ENCODE measurements at regions not wholly inside any gene's neighbourhood (a gene's known extent, or its start where the extent isn't known, plus 50 kb on each side); places are given as distances from the start of the nearest gene placed in this dataset.

DNA sequence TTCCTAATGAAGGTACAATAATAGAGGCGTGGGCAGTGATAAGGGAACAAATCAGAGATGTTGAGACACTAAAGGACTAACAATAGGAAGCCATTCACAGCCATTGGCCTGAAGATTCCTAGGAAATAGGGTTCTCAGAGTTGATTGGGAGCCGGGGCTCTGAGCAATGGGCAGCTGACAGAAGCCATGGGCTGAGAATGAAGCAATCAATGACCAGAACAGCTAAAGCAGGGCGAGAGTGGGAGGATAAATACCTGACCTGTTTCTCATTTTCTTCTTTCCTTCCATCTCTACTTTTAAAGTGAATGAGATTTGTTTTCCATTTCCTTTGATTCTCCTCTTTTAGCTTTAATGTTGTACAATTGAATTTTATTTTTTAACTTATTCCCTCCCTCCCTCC lies 774.7 kb upstream of the ADGRL4 start:
- Mint-ChIP-seq H3K9me3 (peaks cover 9% of the 10 kb centered on the region), H3K27ac (no peak overlapping the region), H3K36me3 (ENCODE audit: low read depth) (no peaks in the 10 kb centered on the region), H3K27me3 (ENCODE audit: low read depth) (no peaks in the 10 kb centered on the region), H3K4me3 (ENCODE audit: low read depth) (no peak overlapping the region), H3K4me1 (ENCODE audit: low read depth) (no peaks in the 10 kb centered on the region)
- no peak for DNase-seq (ENCODE audit: low spot score)
- intact Hi-C loops (cut with micrococcal nuclease) = no loop called here

GRCh38 chr1:79777481-79778219 lies 771.1 kb upstream of the ADGRL4 start:
- Mint-ChIP-seq H3K27ac (no peak overlapping the region), H3K27me3 (ENCODE audit: low read depth) (no peaks in the 10 kb centered on the region), H3K4me1 (ENCODE audit: low read depth) (no peaks in the 10 kb centered on the region), H3K4me3 (ENCODE audit: low read depth) (no peak overlapping the region), H3K9me3 (peaks cover 4% of the 10 kb centered on the region), H3K36me3 (ENCODE audit: low read depth) (no peaks in the 10 kb centered on the region)
- DNase-seq (ENCODE audit: low spot score) = no peak
- intact Hi-C loops (cut with micrococcal nuclease) = no loop called here

GRCh38 chr1:79775402-79775801 lies 768.9 kb upstream of the ADGRL4 start:
- no peak for DNase-seq (ENCODE audit: low spot score)
- Mint-ChIP-seq H3K9me3 (peaks cover 4% of the 10 kb centered on the region), H3K27ac (no peak overlapping the region), H3K4me3 (ENCODE audit: low read depth) (no peak overlapping the region), H3K27me3 (ENCODE audit: low read depth) (no peaks in the 10 kb centered on the region), H3K4me1 (ENCODE audit: low read depth) (no peaks in the 10 kb centered on the region), H3K36me3 (ENCODE audit: low read depth) (no peaks in the 10 kb centered on the region)
- intact Hi-C loops (cut with micrococcal nuclease) = no loop called here

- intact Hi-C loops (cut with micrococcal nuclease) = no loop called here
- Mint-ChIP-seq H3K27ac (no peak overlapping the region), H3K4me3 (ENCODE audit: low read depth) (no peak overlapping the region), H3K27me3 (ENCODE audit: low read depth) (no peaks in the 10 kb centered on the region), H3K36me3 (ENCODE audit: low read depth) (no peaks in the 10 kb centered on the region), H3K9me3 (peaks cover 15% of the 10 kb centered on the region), H3K4me1 (ENCODE audit: low read depth) (no peaks in the 10 kb centered on the region)
- no peak for DNase-seq (ENCODE audit: low spot score)
These were observed 766.9 kb upstream of the ADGRL4 start for GRCh38 chr1:79773385-79773784.

DNA sequence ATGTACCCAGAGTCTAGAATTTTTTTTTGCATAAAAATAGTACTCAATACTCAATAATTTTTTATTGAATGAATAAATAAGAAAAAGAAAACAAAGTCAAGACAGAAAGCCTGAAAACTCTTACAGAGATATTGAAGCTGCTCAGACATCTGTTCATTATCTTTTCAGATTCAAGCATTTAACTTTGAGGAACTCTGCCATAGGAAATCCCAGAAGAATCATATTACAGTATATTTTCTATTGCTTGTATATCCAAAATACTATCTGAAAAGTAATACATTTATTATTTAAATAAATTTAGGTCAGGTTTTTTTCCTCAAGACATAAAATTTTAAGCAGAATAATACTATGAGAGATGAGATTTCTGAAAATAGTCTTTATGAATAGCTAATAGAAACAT lies 755.9 kb upstream of the ADGRL4 start:
- Mint-ChIP-seq H3K4me1 (ENCODE audit: low read depth) (no peaks in the 10 kb centered on the region), H3K9me3 (peaks cover 22% of the 10 kb centered on the region), H3K27ac (no peak overlapping the region), H3K36me3 (ENCODE audit: low read depth) (no peaks in the 10 kb centered on the region), H3K27me3 (ENCODE audit: low read depth) (no peaks in the 10 kb centered on the region), H3K4me3 (ENCODE audit: low read depth) (no peak overlapping the region)
- DNase-seq (ENCODE audit: low spot score) = no peak
- intact Hi-C loops (cut with micrococcal nuclease) = no loop called here

- DNase-seq (ENCODE audit: low spot score) = no peak
- Mint-ChIP-seq H3K9me3 (peaks cover 29% of the 10 kb centered on the region), H3K36me3 (ENCODE audit: low read depth) (no peaks in the 10 kb centered on the region), H3K4me3 (ENCODE audit: low read depth) (no peak overlapping the region), H3K4me1 (ENCODE audit: low read depth) (no peaks in the 10 kb centered on the region), H3K27me3 (ENCODE audit: low read depth) (no peaks in the 10 kb centered on the region), H3K27ac (no peak overlapping the region)
- intact Hi-C loops (cut with micrococcal nuclease) = no loop called here
These were observed 754.0 kb upstream of the ADGRL4 start for GRCh38 chr1:79760531-79760930.

DNA sequence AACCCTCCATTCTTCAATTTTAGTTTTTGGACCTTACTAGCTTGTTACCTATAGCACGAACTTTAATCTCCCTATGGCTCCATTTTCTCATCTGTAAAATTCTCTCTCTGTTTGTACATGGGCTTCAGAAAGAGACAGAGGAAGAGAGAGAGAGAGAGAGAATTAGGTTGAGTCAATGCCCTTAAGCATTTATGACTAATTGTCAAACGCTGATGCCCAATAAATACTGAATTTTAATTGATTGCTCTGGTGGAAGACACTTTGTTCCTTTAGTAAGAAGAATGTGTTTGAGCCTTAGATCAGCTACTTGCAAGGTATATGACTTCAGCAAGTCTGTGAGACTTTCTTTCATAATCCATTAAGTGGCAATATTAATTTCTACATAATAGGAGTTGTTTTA lies 743.1 kb upstream of the ADGRL4 start:
- Mint-ChIP-seq H3K4me3 (ENCODE audit: low read depth) (no peak overlapping the region), H3K4me1 (ENCODE audit: low read depth) (no peaks in the 10 kb centered on the region), H3K36me3 (ENCODE audit: low read depth) (no peaks in the 10 kb centered on the region), H3K9me3 (peaks cover 31% of the 10 kb centered on the region), H3K27me3 (ENCODE audit: low read depth) (no peaks in the 10 kb centered on the region), H3K27ac (no peak overlapping the region)
- intact Hi-C loops (cut with micrococcal nuclease) = no loop called here
- DNase-seq (ENCODE audit: low spot score) = no peak

DNA sequence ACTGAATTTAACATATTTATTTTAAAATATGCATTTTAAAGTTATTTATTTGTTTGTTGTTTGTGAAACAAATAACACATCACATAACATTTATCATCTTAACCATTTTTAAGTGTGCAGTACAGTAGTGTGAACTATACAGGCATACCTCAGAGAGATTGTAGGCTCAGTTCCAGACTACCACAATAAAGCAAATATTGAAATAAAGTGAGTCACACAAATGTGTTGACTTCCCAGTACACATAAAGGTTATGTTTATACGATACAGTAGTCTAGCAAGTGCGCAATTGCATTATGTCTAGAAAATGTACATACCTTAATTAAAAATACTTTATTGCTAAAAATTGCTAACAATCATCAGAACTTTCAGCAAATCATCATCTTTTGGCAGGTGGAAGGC lies 739.4 kb upstream of the ADGRL4 start:
- Mint-ChIP-seq H3K27me3 (ENCODE audit: low read depth) (no peaks in the 10 kb centered on the region), H3K4me1 (ENCODE audit: low read depth) (no peaks in the 10 kb centered on the region), H3K4me3 (ENCODE audit: low read depth) (no peak overlapping the region), H3K36me3 (ENCODE audit: low read depth) (no peaks in the 10 kb centered on the region), H3K9me3 (peaks cover 30% of the 10 kb centered on the region), H3K27ac (no peak overlapping the region)
- intact Hi-C loops (cut with micrococcal nuclease) = no loop called here
- no peak for DNase-seq (ENCODE audit: low spot score)

DNA sequence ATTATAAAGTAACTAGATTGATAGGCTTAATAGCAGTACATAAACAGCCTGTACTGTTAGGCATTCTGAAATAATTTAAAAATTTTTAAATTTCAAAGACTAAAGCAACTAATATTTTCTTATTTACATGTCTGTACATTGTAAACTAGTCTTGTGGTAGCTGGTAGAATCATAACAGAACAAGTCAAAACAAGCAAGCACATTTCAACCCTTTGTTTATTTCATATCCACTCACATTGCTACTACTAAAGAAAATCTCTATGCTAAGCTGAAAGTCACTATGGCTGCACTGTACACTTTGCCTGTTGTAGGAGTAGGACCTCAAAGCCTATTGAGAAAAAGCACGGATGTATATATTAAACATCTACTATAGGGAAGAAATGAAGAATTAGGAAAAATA lies 738.2 kb upstream of the ADGRL4 start:
- no peaks in the 10 kb centered on the region for H3K4me1 Mint-ChIP-seq (ENCODE audit: low read depth)
- no peak for DNase-seq (ENCODE audit: low spot score)
- intact Hi-C loops (cut with micrococcal nuclease) = no loop called here
- H3K27me3 Mint-ChIP-seq (ENCODE audit: low read depth) = no peaks in the 10 kb centered on the region
- no peak overlapping the region for H3K4me3 Mint-ChIP-seq (ENCODE audit: low read depth)
- no peaks in the 10 kb centered on the region for H3K36me3 Mint-ChIP-seq (ENCODE audit: low read depth)
- no peak overlapping the region for H3K27ac Mint-ChIP-seq
- peaks cover 27% of the 10 kb centered on the region for H3K9me3 Mint-ChIP-seq

DNA sequence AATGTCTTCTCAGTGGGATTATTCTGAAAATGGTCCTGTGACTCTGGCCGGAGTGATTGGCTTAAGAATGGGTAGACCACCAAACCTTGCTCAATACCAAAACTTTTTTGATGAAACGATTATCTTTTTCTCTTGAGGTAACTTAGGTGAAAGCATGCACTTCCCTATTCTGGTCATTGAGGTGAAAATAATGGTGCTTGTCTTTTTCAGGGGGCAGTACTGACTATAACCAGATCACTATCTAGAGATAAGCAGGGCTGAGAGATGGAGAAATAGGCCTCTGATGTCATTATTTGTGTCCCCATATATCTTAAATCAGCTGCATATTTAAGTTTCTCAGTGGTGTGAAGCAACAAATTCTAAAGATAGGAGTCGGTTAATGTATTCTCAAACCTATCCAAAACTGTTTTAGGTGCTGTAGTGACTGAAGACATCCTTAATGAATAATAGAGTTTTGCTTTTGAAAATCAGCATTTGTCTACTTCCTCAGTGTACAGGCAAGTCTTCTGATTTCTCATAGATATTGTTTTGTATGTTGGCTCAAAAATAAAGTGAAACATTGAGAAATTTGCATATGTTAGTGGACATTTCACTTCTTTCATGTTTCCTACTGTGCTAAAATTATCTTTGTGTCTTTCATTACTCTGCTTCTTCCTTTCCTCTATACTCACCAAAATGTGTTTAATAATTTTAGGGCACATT lies 735.3 kb upstream of the ADGRL4 start:
- no peak for DNase-seq (ENCODE audit: low spot score)
- no peaks in the 10 kb centered on the region for H3K27me3 Mint-ChIP-seq (ENCODE audit: low read depth)
- peaks cover 24% of the 10 kb centered on the region for H3K9me3 Mint-ChIP-seq
- intact Hi-C loops (cut with micrococcal nuclease) = no loop called here
- no peak overlapping the region for H3K4me3 Mint-ChIP-seq (ENCODE audit: low read depth)
- no peaks in the 10 kb centered on the region for H3K36me3 Mint-ChIP-seq (ENCODE audit: low read depth)
- H3K4me1 Mint-ChIP-seq (ENCODE audit: low read depth) = no peaks in the 10 kb centered on the region
- no peak overlapping the region for H3K27ac Mint-ChIP-seq

DNA sequence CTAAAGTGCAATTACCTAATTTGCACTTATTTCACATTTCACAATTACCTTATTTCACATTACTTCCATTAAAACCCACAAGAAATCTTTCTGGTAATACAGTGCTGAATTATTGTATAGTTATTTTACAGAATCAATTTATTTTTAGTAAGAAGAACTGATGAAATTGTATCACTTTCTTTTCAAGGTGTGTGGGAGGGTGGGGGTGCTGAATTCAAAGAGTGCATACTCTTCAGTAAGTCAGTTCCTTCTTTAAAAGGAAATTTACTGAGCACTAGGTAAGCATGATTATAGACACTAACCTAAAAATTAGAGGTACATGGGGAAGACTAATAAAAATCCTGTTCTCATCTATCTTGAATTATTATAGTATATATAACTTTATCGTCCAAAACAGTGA lies 731.6 kb upstream of the ADGRL4 start:
- no peaks in the 10 kb centered on the region for H3K4me1 Mint-ChIP-seq (ENCODE audit: low read depth)
- H3K36me3 Mint-ChIP-seq (ENCODE audit: low read depth) = no peaks in the 10 kb centered on the region
- no peak for DNase-seq (ENCODE audit: low spot score)
- H3K4me3 Mint-ChIP-seq (ENCODE audit: low read depth) = no peak overlapping the region
- H3K9me3 Mint-ChIP-seq = peaks cover 35% of the 10 kb centered on the region
- intact Hi-C loops (cut with micrococcal nuclease) = no loop called here
- no peak overlapping the region for H3K27ac Mint-ChIP-seq
- no peaks in the 10 kb centered on the region for H3K27me3 Mint-ChIP-seq (ENCODE audit: low read depth)

DNA sequence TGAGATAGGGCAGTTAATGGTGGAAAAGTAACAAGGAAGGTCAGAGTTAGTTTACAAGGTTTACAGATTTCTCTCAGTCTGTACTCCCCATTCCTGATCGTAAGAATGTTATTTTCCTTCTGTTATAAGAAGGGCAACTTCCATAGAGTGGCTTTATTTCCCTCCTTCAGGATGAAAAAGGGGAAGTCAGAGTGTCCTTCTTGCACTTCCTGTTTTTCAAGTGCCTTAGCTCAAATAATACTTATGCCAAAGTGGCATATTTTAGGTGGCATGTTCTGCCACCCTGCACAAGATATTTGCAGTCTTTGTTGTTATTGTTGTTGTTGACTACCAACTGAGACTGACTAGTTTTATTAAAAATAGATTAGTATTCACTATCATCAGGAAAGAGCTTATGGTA lies 730.7 kb upstream of the ADGRL4 start:
- no peaks in the 10 kb centered on the region for H3K36me3 Mint-ChIP-seq (ENCODE audit: low read depth)
- no peak for DNase-seq (ENCODE audit: low spot score)
- no peaks in the 10 kb centered on the region for H3K4me1 Mint-ChIP-seq (ENCODE audit: low read depth)
- intact Hi-C loops (cut with micrococcal nuclease) = no loop called here
- no peak overlapping the region for H3K27ac Mint-ChIP-seq
- peaks cover 35% of the 10 kb centered on the region for H3K9me3 Mint-ChIP-seq
- no peaks in the 10 kb centered on the region for H3K27me3 Mint-ChIP-seq (ENCODE audit: low read depth)
- H3K4me3 Mint-ChIP-seq (ENCODE audit: low read depth) = no peak overlapping the region

DNA sequence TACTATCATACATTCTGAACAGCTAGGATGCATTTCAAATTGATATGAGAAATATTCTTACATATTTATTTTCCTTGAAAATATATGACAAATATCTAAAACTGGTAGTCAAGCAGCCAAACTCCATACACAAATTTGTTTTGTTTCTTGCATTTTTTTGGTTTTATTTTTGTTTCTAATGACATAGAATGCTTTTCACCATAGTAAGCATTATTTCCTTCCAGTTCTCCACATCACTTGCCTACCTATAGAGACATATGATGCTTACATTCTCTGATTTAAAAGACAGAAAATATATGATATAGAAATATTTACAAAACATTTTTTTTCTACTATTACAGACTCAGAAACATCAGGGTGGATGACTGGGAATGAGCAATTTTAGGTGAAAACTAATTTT lies 726.4 kb upstream of the ADGRL4 start:
- Mint-ChIP-seq H3K4me1 (ENCODE audit: low read depth) (no peaks in the 10 kb centered on the region), H3K36me3 (ENCODE audit: low read depth) (no peaks in the 10 kb centered on the region), H3K27ac (no peak overlapping the region), H3K27me3 (ENCODE audit: low read depth) (no peaks in the 10 kb centered on the region), H3K9me3 (peaks cover 27% of the 10 kb centered on the region), H3K4me3 (ENCODE audit: low read depth) (no peak overlapping the region)
- no peak for DNase-seq (ENCODE audit: low spot score)
- intact Hi-C loops (cut with micrococcal nuclease) = no loop called here

Measured in activated T-helper 2 cell treated with anti-CD3 and anti-CD28 coated beads, Interferon-gamma antibody, Interleukin-2, Interleukin-4, amounts not matched to agents 10 μg/mL and 5 μg/mL and 100 μg/mL, durations not matched to agents 14 hours and 24 hours and 36 hours (primary cell).